GM13977 (cell line): ENCODE measurements at regions not wholly inside any gene's neighbourhood (a gene's known extent, or its start where the extent isn't known, plus 50 kb on each side); places are given as distances from the start of the nearest gene placed in this dataset.

Experiments
- DNase-seq: peaks from one replicate; pipeline ENCODE4 v3.0.0; 2012; ENCODE audit warnings: low spot score
- CTCF ChIP-seq: IDR thresholded peaks from 2 replicates; pipeline ENCODE4 v1.5.1; 2012; ENCODE audit warnings: mild to moderate bottlenecking, control low read depth; ENCODE audit not compliant: insufficient read depth; ENCODE audit errors: extremely low read depth, missing control alignments
- in situ Hi-C: fragments of 300-500 bp; cut with MboI; formaldehyde crosslinking; loops from one replicate; pipeline ENCODE4 v1.12.0; 2022; ENCODE audit warnings: low sequenced_read_pairs, low pct_unique_long_range_greater_than_20kb, mixed read lengths, inconsistent platforms; ENCODE audit not compliant: unreplicated experiment

- in situ Hi-C loops: no loop called here
- DNase-seq: no peak
- TF ChIP-seq CTCF: no peak
Observed at GRCh38 chr5:44489759-44490158, 100.5 kb upstream of the FGF10 start.

- no peak for DNase-seq
- TF ChIP-seq CTCF: no peak
- in situ Hi-C loops: no loop called here
Observed at GRCh38 chr5:44486591-44486990, 97.4 kb upstream of the FGF10 start.

- TF ChIP-seq CTCF: no peak
- in situ Hi-C loops: no loop called here
- DNase-seq: no peak
Observed at GRCh38 chr5:44454002-44454401, 64.8 kb upstream of the FGF10 start.

GRCh38 chr5:44446399-44446798, 57.2 kb upstream of the FGF10 start:
- DNase-seq: no peak
- in situ Hi-C loops: no loop called here
- no peak for TF ChIP-seq CTCF

- no peak for DNase-seq
- in situ Hi-C loops: no loop called here
- no peak for TF ChIP-seq CTCF
Observed at GRCh38 chr5:44443172-44443571, 54.0 kb upstream of the FGF10 start.

GRCh38 chr5:44441460-44441859, 52.2 kb upstream of the FGF10 start:
- no peak for DNase-seq
- TF ChIP-seq CTCF: no peak
- in situ Hi-C loops: no loop called here

- DNase-seq: no peak
- in situ Hi-C loops: no loop called here
- no peak for TF ChIP-seq CTCF
Observed at GRCh38 chr5:44440186-44440585, 51.0 kb upstream of the FGF10 start.
